Naive thymus-derived CD8-positive, alpha-beta T cell (primary cell): ENCODE measurements at regions not wholly inside any gene's neighbourhood (a gene's known extent, or its start where the extent isn't known, plus 50 kb on each side); places are given as distances from the start of the nearest gene placed in this dataset.

Experiments used
- ATAC-seq, 2 donors: fragments of 150-1000 bp; cut with Tn5 transposase in 1 of 2; sonication (Bioruptor Pico), chemical (Tn5 transposase) in 1 of 2; 1 replicate in 1 of 2; 2 replicates in 1 of 2; pipeline ENCODE4 v1.10.0; 2021; ENCODE audit warnings: mild to moderate bottlenecking in 2 of 2, moderate library complexity in 2 of 2
- POLR2A ChIA-PET: fragments of 350-600 bp; sonication (Branson Sonifier 250); formaldehyde crosslinking; loops from one replicate; lab custom pipeline; 2021; ENCODE audit warnings: antibody characterized with exemption; lab: Charles Lee
- DNase-seq, 10 donors: peaks; one replicate each; pipeline versions ENCODE4 v3.0.0 to v3.0.0-alpha.2; 2020 to 2022
- H3K27ac Mint-ChIP-seq, 10 donors: one replicate each; pipeline ENCODE4 v1.8.0; 2020 to 2022; ENCODE audit warnings: mild to moderate bottlenecking in 10 of 10, mixed read lengths in 10 of 10, moderate library complexity in 4 of 10, inconsistent platforms in 1 of 10
- H3K27me3 Mint-ChIP-seq, 5 donors: one replicate each; pipeline ENCODE4 v1.8.0; 2021 to 2022; ENCODE audit warnings: mixed read lengths in 5 of 5
- H3K36me3 Mint-ChIP-seq, 3 donors: one replicate each; pipeline ENCODE4 v1.8.0; 2020 to 2022; ENCODE audit warnings: mixed read lengths in 3 of 3, mild to moderate bottlenecking in 2 of 3, inconsistent platforms in 1 of 3
- H3K4me1 Mint-ChIP-seq, 4 donors: one replicate each; pipeline ENCODE4 v1.8.0; 2021 to 2022; ENCODE audit warnings: mixed read lengths in 4 of 4
- H3K4me3 Mint-ChIP-seq, 10 donors: one replicate each; pipeline ENCODE4 v1.8.0; 2020 to 2022; ENCODE audit warnings: mild to moderate bottlenecking in 10 of 10, mixed read lengths in 10 of 10, moderate library complexity in 6 of 10, inconsistent platforms in 1 of 10
- H3K9me3 Mint-ChIP-seq, 9 donors: one replicate each; pipeline ENCODE4 v1.8.0; 2020 to 2022; ENCODE audit warnings: mixed read lengths in 9 of 9, mild to moderate bottlenecking in 3 of 9, inconsistent platforms in 1 of 9, moderate library complexity in 1 of 9

GRCh38 chr5:66519626-66520025, 76.6 kb upstream of the MAST4 start:
- Mint-ChIP-seq H3K4me3 (no peak overlapping the region), H3K27me3 (peaks cover 2 to 16% (median 3%) of the 10 kb centered on the region in 5 donors), H3K27ac (no peak overlapping the region), H3K9me3 (peaks cover 7 to 29% (median 13%) of the 10 kb centered on the region in 9 donors), H3K36me3 (no peaks in the 10 kb centered on the region), H3K4me1 (peaks cover 0 to 13% (median 0%) of the 10 kb centered on the region in 4 donors)
- POLR2A ChIA-PET, result no interaction called here
- ATAC-seq (no peak), DNase-seq (no peak)

- no peak for ATAC-seq
- no peak for DNase-seq
- H3K4me1 Mint-ChIP-seq, result peaks cover 0 to 6% (median 0%) of the 10 kb centered on the region in 4 donors
- H3K27me3 Mint-ChIP-seq, result peaks cover 3 to 18% (median 4%) of the 10 kb centered on the region in 5 donors
- POLR2A ChIA-PET, result no interaction called here
- no peak overlapping the region for H3K27ac Mint-ChIP-seq
- H3K4me3 Mint-ChIP-seq, result no peak overlapping the region
- peaks cover 7 to 29% (median 13%) of the 10 kb centered on the region in 9 donors for H3K9me3 Mint-ChIP-seq
- H3K36me3 Mint-ChIP-seq, result no peaks in the 10 kb centered on the region
Measured at GRCh38 chr5:66520854-66521253, 75.3 kb upstream of the MAST4 start.

GRCh38 chr5:66527478-66528035, 68.6 kb upstream of the MAST4 start:
- ATAC-seq (no peak), DNase-seq (no peak)
- Mint-ChIP-seq H3K9me3 (peaks cover 0 to 6% (median 0%) of the 10 kb centered on the region in 9 donors), H3K4me1 (no peaks in the 10 kb centered on the region), H3K27me3 (peaks cover 3 to 36% (median 14%) of the 10 kb centered on the region in 5 donors), H3K36me3 (no peaks in the 10 kb centered on the region), H3K4me3 (no peak overlapping the region), H3K27ac (no peak overlapping the region)
- POLR2A ChIA-PET, result no interaction called here

GRCh38 chr5:66529182-66529581, 67.0 kb upstream of the MAST4 start:
- H3K4me1 Mint-ChIP-seq, result no peaks in the 10 kb centered on the region
- POLR2A ChIA-PET, result no interaction called here

GRCh38 chr5:66529704-66530103, 66.5 kb upstream of the MAST4 start:
- no peak for DNase-seq
- POLR2A ChIA-PET, result no interaction called here
- Mint-ChIP-seq H3K27me3 (peaks cover 0 to 20% (median 9%) of the 10 kb centered on the region in 5 donors), H3K4me3 (no peak overlapping the region), H3K27ac (no peak overlapping the region), H3K9me3 (no peaks in the 10 kb centered on the region), H3K4me1 (no peaks in the 10 kb centered on the region), H3K36me3 (no peaks in the 10 kb centered on the region)
- ATAC-seq, result no peak

More at GRCh38 chr5:66529182-66529581, 67.0 kb upstream of the MAST4 start:
- ATAC-seq, result no peak
- Mint-ChIP-seq H3K27me3 (peaks cover 3 to 25% (median 12%) of the 10 kb centered on the region in 5 donors), H3K9me3 (no peaks in the 10 kb centered on the region), H3K27ac (no peak overlapping the region), H3K36me3 (no peaks in the 10 kb centered on the region), H3K4me3 (no peak overlapping the region)
- DNase-seq, result no peak

GRCh38 chr5:66538126-66538525, 58.1 kb upstream of the MAST4 start:
- no peak for ATAC-seq
- DNase-seq, result no peak
- Mint-ChIP-seq H3K9me3 (no peaks in the 10 kb centered on the region), H3K4me1 (peaks cover 0 to 1% (median 0%) of the 10 kb centered on the region in 4 donors), H3K27ac (no peak overlapping the region), H3K4me3 (no peak overlapping the region), H3K27me3 (peaks cover 0 to 14% (median 4%) of the 10 kb centered on the region in 5 donors), H3K36me3 (no peaks in the 10 kb centered on the region)
- POLR2A ChIA-PET, result no interaction called here

- Mint-ChIP-seq H3K36me3 (no peaks in the 10 kb centered on the region), H3K4me3 (no peak overlapping the region), H3K27ac (no peak overlapping the region), H3K4me1 (peaks cover 0 to 1% (median 0%) of the 10 kb centered on the region in 4 donors), H3K9me3 (no peaks in the 10 kb centered on the region), H3K27me3 (peaks cover 0 to 14% (median 4%) of the 10 kb centered on the region in 5 donors)
- ATAC-seq (no peak), DNase-seq (no peak)
- POLR2A ChIA-PET, result no interaction called here
Measured at GRCh38 chr5:66538531-66538930, 57.7 kb upstream of the MAST4 start.

GRCh38 chr5:66540078-66540477, 56.1 kb upstream of the MAST4 start:
- DNase-seq (no peak), ATAC-seq (no peak)
- Mint-ChIP-seq H3K27me3 (peaks cover 0 to 10% (median 4%) of the 10 kb centered on the region in 5 donors), H3K36me3 (no peaks in the 10 kb centered on the region), H3K27ac (no peak overlapping the region), H3K4me3 (no peak overlapping the region), H3K9me3 (no peaks in the 10 kb centered on the region), H3K4me1 (peaks cover 0 to 1% (median 0%) of the 10 kb centered on the region in 4 donors)
- POLR2A ChIA-PET, result no interaction called here

GRCh38 chr5:66542711-66543110, 53.5 kb upstream of the MAST4 start:
- Mint-ChIP-seq H3K9me3 (peaks cover 0 to 13% (median 4%) of the 10 kb centered on the region in 9 donors), H3K36me3 (peaks cover 0 to 4% (median 2%) of the 10 kb centered on the region in 3 donors), H3K27ac (no peak overlapping the region), H3K27me3 (no peaks in the 10 kb centered on the region), H3K4me1 (peaks cover 0 to 1% (median 0%) of the 10 kb centered on the region in 4 donors), H3K4me3 (no peak overlapping the region)
- POLR2A ChIA-PET, result no interaction called here
- DNase-seq, result no peak
- ATAC-seq, result no peak
